Fibroblast of skin of left quadriceps (primary cell): ENCODE measurements at regions not wholly inside any gene's neighbourhood (a gene's known extent, or its start where the extent isn't known, plus 50 kb on each side); places are given as distances from the start of the nearest gene placed in this dataset.
"Not testable (repeated sequence)": the region's sequence is repeated elsewhere in the genome, so short reads cannot be mapped to it uniquely, and the experiment has no call there.

Experiments used
- DNase-seq, 2 experiments: peaks; one replicate each; pipeline ENCODE4 v3.0.0-alpha.2; 2013; ENCODE audit warnings: low read depth in 2 of 2

GRCh38 chr1:53399370-53400133, 59.6 kb upstream of the DMRTB1 start:
- not testable (repeated sequence) for DNase-seq

GRCh38 chr1:53400761-53401674, 58.2 kb upstream of the DMRTB1 start:
- DNase-seq = no peak

GRCh38 chr1:53401813-53402745, 57.1 kb upstream of the DMRTB1 start:
- no peak for DNase-seq

- no peak for DNase-seq
Observed at GRCh38 chr1:53402891-53403655, 56.1 kb upstream of the DMRTB1 start.

- no peak for DNase-seq
Observed at GRCh38 chr1:53405737-53406136, 53.5 kb upstream of the DMRTB1 start.

GRCh38 chr1:53406551-53407235, 52.5 kb upstream of the DMRTB1 start:
- no peak for DNase-seq

GRCh38 chr1:53408013-53408754, 51.0 kb upstream of the DMRTB1 start:
- no peak for DNase-seq

- no peak for DNase-seq
Observed at GRCh38 chr1:53408755-53409129, 50.5 kb upstream of the DMRTB1 start.

GRCh38 chr1:53409233-53409632, 50.0 kb upstream of the DMRTB1 start:
- DNase-seq = no peak
